ENCODE measurements at regions not wholly inside any gene's neighbourhood (a gene's known extent, or its start where the extent isn't known, plus 50 kb on each side); places are given as distances from the start of the nearest gene placed in this dataset.
A peak's percentile ranks its signal among the peaks of the same experiment; 100 is the strongest.

- H3K27ac Mint-ChIP-seq = no peak overlapping the region
- ATAC-seq (no peak), DNase-seq (no peak)
- no peak overlapping the region for H3K4me3 Mint-ChIP-seq
- peaks cover 3% of the 10 kb centered on the region for H3K36me3 Mint-ChIP-seq (ENCODE audit: low read depth)
- H3K27me3 Mint-ChIP-seq = peaks cover 18% of the 10 kb centered on the region
- no peaks in the 10 kb centered on the region for H3K9me3 ChIP-seq (ENCODE audit: control insufficient read depth, low read length, poor library complexity, severe bottlenecking)
- H3K4me1 Mint-ChIP-seq = peaks cover 5% of the 10 kb centered on the region
These were observed 134.4 kb upstream of the RAI14 start for GRCh38 chr5:34521628-34522290.

- peak overlapping the region; percentile 37 for H3K27ac Mint-ChIP-seq
- DNase-seq = peak in 1 of 3 donors; percentile 34
- ATAC-seq = peak; percentile 64
- peaks cover 5% of the 10 kb centered on the region for H3K4me1 Mint-ChIP-seq
- H3K36me3 Mint-ChIP-seq (ENCODE audit: low read depth) = no peaks in the 10 kb centered on the region
- H3K27me3 Mint-ChIP-seq = peaks cover 9% of the 10 kb centered on the region
- no peaks in the 10 kb centered on the region for H3K9me3 ChIP-seq (ENCODE audit: control insufficient read depth, low read length, poor library complexity, severe bottlenecking)
- H3K4me3 Mint-ChIP-seq = no peak overlapping the region
These were observed 133.3 kb upstream of the RAI14 start for GRCh38 chr5:34522599-34523386.

- no peaks in the 10 kb centered on the region for H3K9me3 ChIP-seq (ENCODE audit: control insufficient read depth, low read length, poor library complexity, severe bottlenecking)
- DNase-seq (no peak), ATAC-seq (no peak)
- no peaks in the 10 kb centered on the region for H3K36me3 Mint-ChIP-seq (ENCODE audit: low read depth)
- H3K4me3 Mint-ChIP-seq = no peak overlapping the region
- H3K27ac Mint-ChIP-seq = peak overlapping the region; percentile 37
- H3K4me1 Mint-ChIP-seq = peaks cover 5% of the 10 kb centered on the region
- peaks cover 9% of the 10 kb centered on the region for H3K27me3 Mint-ChIP-seq
These were observed 132.8 kb upstream of the RAI14 start for GRCh38 chr5:34523387-34523726.

- no peaks in the 10 kb centered on the region for H3K9me3 ChIP-seq (ENCODE audit: control insufficient read depth, low read length, poor library complexity, severe bottlenecking)
- no peak overlapping the region for H3K27ac Mint-ChIP-seq
- peaks cover 5% of the 10 kb centered on the region for H3K4me1 Mint-ChIP-seq
- H3K27me3 Mint-ChIP-seq = peaks cover 7% of the 10 kb centered on the region
- DNase-seq = no peak
- ATAC-seq = no peak
- no peak overlapping the region for H3K4me3 Mint-ChIP-seq
- H3K36me3 Mint-ChIP-seq (ENCODE audit: low read depth) = no peaks in the 10 kb centered on the region
These were observed 132.0 kb upstream of the RAI14 start for GRCh38 chr5:34524123-34524522.

GRCh38 chr5:34525761-34526160 lies 130.4 kb upstream of the RAI14 start:
- H3K36me3 Mint-ChIP-seq (ENCODE audit: low read depth) = no peaks in the 10 kb centered on the region

GRCh38 chr5:34526682-34527305 lies 129.3 kb upstream of the RAI14 start:
- ATAC-seq = no peak
- Mint-ChIP-seq H3K27ac (no peak overlapping the region), H3K27me3 (no peaks in the 10 kb centered on the region), H3K4me1 (peaks cover 3% of the 10 kb centered on the region), H3K36me3 (ENCODE audit: low read depth) (no peaks in the 10 kb centered on the region), H3K4me3 (no peak overlapping the region)
- no peaks in the 10 kb centered on the region for H3K9me3 ChIP-seq (ENCODE audit: control insufficient read depth, low read length, poor library complexity, severe bottlenecking)
- DNase-seq = no peak

More at GRCh38 chr5:34525761-34526160, 130.4 kb upstream of the RAI14 start:
- Mint-ChIP-seq H3K27me3 (no peaks in the 10 kb centered on the region), H3K27ac (no peak overlapping the region), H3K4me1 (peaks cover 5% of the 10 kb centered on the region), H3K4me3 (no peak overlapping the region)
- ATAC-seq (no peak), DNase-seq (no peak)
- H3K9me3 ChIP-seq (ENCODE audit: control insufficient read depth, low read length, poor library complexity, severe bottlenecking) = no peaks in the 10 kb centered on the region

GRCh38 chr5:34529581-34530331 lies 126.4 kb upstream of the RAI14 start:
- ATAC-seq = no peak

GRCh38 chr5:34530637-34531036 lies 125.5 kb upstream of the RAI14 start:
- Mint-ChIP-seq H3K4me3 (no peak overlapping the region), H3K27ac (no peak overlapping the region), H3K4me1 (peaks cover 2% of the 10 kb centered on the region), H3K36me3 (ENCODE audit: low read depth) (no peaks in the 10 kb centered on the region), H3K27me3 (peaks cover under 1% of the 10 kb centered on the region)
- DNase-seq (no peak), ATAC-seq (no peak)
- H3K9me3 ChIP-seq (ENCODE audit: control insufficient read depth, low read length, poor library complexity, severe bottlenecking) = no peaks in the 10 kb centered on the region

More at GRCh38 chr5:34529581-34530331, 126.4 kb upstream of the RAI14 start:
- Mint-ChIP-seq H3K36me3 (ENCODE audit: low read depth) (no peaks in the 10 kb centered on the region), H3K27ac (no peak overlapping the region), H3K4me1 (peaks cover 2% of the 10 kb centered on the region), H3K27me3 (no peaks in the 10 kb centered on the region), H3K4me3 (no peak overlapping the region)
- no peak for DNase-seq
- H3K9me3 ChIP-seq (ENCODE audit: control insufficient read depth, low read length, poor library complexity, severe bottlenecking) = no peaks in the 10 kb centered on the region

GRCh38 chr5:34531751-34532360 lies 124.3 kb upstream of the RAI14 start:
- no peak overlapping the region for H3K27ac Mint-ChIP-seq
- no peak overlapping the region for H3K4me3 Mint-ChIP-seq
- no peak for ATAC-seq
- H3K27me3 Mint-ChIP-seq = peaks cover 6% of the 10 kb centered on the region
- H3K36me3 Mint-ChIP-seq (ENCODE audit: low read depth) = no peaks in the 10 kb centered on the region
- H3K9me3 ChIP-seq (ENCODE audit: control insufficient read depth, low read length, poor library complexity, severe bottlenecking) = no peaks in the 10 kb centered on the region
- no peak for DNase-seq
- peaks cover 2% of the 10 kb centered on the region for H3K4me1 Mint-ChIP-seq

- Mint-ChIP-seq H3K4me1 (peaks cover 2% of the 10 kb centered on the region), H3K36me3 (ENCODE audit: low read depth) (no peaks in the 10 kb centered on the region), H3K4me3 (no peak overlapping the region), H3K27me3 (peaks cover 6% of the 10 kb centered on the region), H3K27ac (no peak overlapping the region)
- DNase-seq (no peak), ATAC-seq (no peak)
- H3K9me3 ChIP-seq (ENCODE audit: control insufficient read depth, low read length, poor library complexity, severe bottlenecking) = no peaks in the 10 kb centered on the region
These were observed 122.3 kb upstream of the RAI14 start for GRCh38 chr5:34533582-34534522.

GRCh38 chr5:34534523-34535103 lies 121.5 kb upstream of the RAI14 start:
- Mint-ChIP-seq H3K27ac (no peak overlapping the region), H3K4me3 (no peak overlapping the region), H3K36me3 (ENCODE audit: low read depth) (no peaks in the 10 kb centered on the region), H3K4me1 (peaks cover 2% of the 10 kb centered on the region), H3K27me3 (peaks cover 13% of the 10 kb centered on the region)
- DNase-seq (no peak), ATAC-seq (no peak)
- no peaks in the 10 kb centered on the region for H3K9me3 ChIP-seq (ENCODE audit: control insufficient read depth, low read length, poor library complexity, severe bottlenecking)

- Mint-ChIP-seq H3K27ac (no peak overlapping the region), H3K4me1 (peaks cover 2% of the 10 kb centered on the region), H3K36me3 (ENCODE audit: low read depth) (no peaks in the 10 kb centered on the region), H3K27me3 (peaks cover 22% of the 10 kb centered on the region), H3K4me3 (no peak overlapping the region)
- no peak for DNase-seq
- no peak for ATAC-seq
- no peaks in the 10 kb centered on the region for H3K9me3 ChIP-seq (ENCODE audit: control insufficient read depth, low read length, poor library complexity, severe bottlenecking)
These were observed 120.7 kb upstream of the RAI14 start for GRCh38 chr5:34535433-34535832.

Data from T-helper 17 cell (primary cell).